ENCODE measurements at regions not wholly inside any gene's neighbourhood (a gene's known extent, or its start where the extent isn't known, plus 50 kb on each side); places are given as distances from the start of the nearest gene placed in this dataset.

- Histone ChIP-seq H3K4me3 (peak overlapping the region; percentile 47), H3K36me3 (no peaks in the 10 kb centered on the region), H3K27ac (no peak overlapping the region), H3K9me3 (ENCODE audit: low read depth) (no peaks in the 10 kb centered on the region), H3K4me1 (ENCODE audit: low read depth) (peaks cover 7% of the 10 kb centered on the region), H3K27me3 (peaks cover 98% of the 10 kb centered on the region)
- TF ChIP-seq CTCF (IDR thresholded peaks at IDR 0.05; ENCODE audit: low read depth, low read length) = no peak
- DNase-seq (ENCODE audit: low read depth in 1 of 2, low spot score in 1 of 2) = peak; percentile 57 to 63
Measured at GRCh38 chr1:98045767-98046641, 125.2 kb upstream of the DPYD start.

GRCh38 chr1:98045211-98045766 is 124.5 kb upstream of the DPYD start:
- Histone ChIP-seq H3K36me3 (no peaks in the 10 kb centered on the region), H3K27ac (no peak overlapping the region), H3K4me1 (ENCODE audit: low read depth) (peaks cover 7% of the 10 kb centered on the region), H3K9me3 (ENCODE audit: low read depth) (no peaks in the 10 kb centered on the region), H3K4me3 (peak overlapping the region; percentile 47), H3K27me3 (peaks cover 91% of the 10 kb centered on the region)
- peak; percentile 16 to 71 for DNase-seq (ENCODE audit: low read depth in 1 of 2, low spot score in 1 of 2)
- no peak for TF ChIP-seq CTCF (IDR thresholded peaks at IDR 0.05; ENCODE audit: low read depth, low read length)

- no peak overlapping the region for H3K27ac ChIP-seq
- no peak for TF ChIP-seq CTCF (IDR thresholded peaks at IDR 0.05; ENCODE audit: low read depth, low read length)
Measured at GRCh38 chr1:98044766-98045165, 123.9 kb upstream of the DPYD start.

GRCh38 chr1:98044071-98044697 is 123.3 kb upstream of the DPYD start:
- H3K9me3 ChIP-seq (ENCODE audit: low read depth) = no peaks in the 10 kb centered on the region
- no peak overlapping the region for H3K4me3 ChIP-seq
- H3K36me3 ChIP-seq = no peaks in the 10 kb centered on the region
- H3K27ac ChIP-seq = no peak overlapping the region
- no peak for DNase-seq (ENCODE audit: low read depth in 1 of 2, low spot score in 1 of 2)
- H3K27me3 ChIP-seq = peaks cover 84% of the 10 kb centered on the region
- H3K4me1 ChIP-seq (ENCODE audit: low read depth) = peaks cover 7% of the 10 kb centered on the region
- TF ChIP-seq CTCF (IDR thresholded peaks at IDR 0.05; ENCODE audit: low read depth, low read length) = no peak

More at GRCh38 chr1:98044766-98045165, 123.9 kb upstream of the DPYD start:
- Histone ChIP-seq H3K27me3 (peaks cover 90% of the 10 kb centered on the region), H3K4me1 (ENCODE audit: low read depth) (peaks cover 7% of the 10 kb centered on the region), H3K36me3 (no peaks in the 10 kb centered on the region), H3K4me3 (peak overlapping the region; percentile 47), H3K9me3 (ENCODE audit: low read depth) (no peaks in the 10 kb centered on the region)
- no peak for DNase-seq (ENCODE audit: low read depth in 1 of 2, low spot score in 1 of 2)

GRCh38 chr1:98035602-98036002 is 114.8 kb upstream of the DPYD start:
- Histone ChIP-seq H3K27me3 (peaks cover 34% of the 10 kb centered on the region), H3K4me3 (no peak overlapping the region), H3K9me3 (ENCODE audit: low read depth) (no peaks in the 10 kb centered on the region), H3K27ac (no peak overlapping the region), H3K36me3 (no peaks in the 10 kb centered on the region), H3K4me1 (ENCODE audit: low read depth) (no peaks in the 10 kb centered on the region)
- no peak for TF ChIP-seq CTCF (IDR thresholded peaks at IDR 0.05; ENCODE audit: low read depth, low read length)
- peak in 1 of 2 donors; percentile 44 for DNase-seq (ENCODE audit: low read depth in 1 of 2, low spot score in 1 of 2)

Data from cardiac muscle cell (in vitro differentiated cells and primary cell).